ENCODE measurements at regions not wholly inside any gene's neighbourhood (a gene's known extent, or its start where the extent isn't known, plus 50 kb on each side); places are given as distances from the start of the nearest gene placed in this dataset.

DNA sequence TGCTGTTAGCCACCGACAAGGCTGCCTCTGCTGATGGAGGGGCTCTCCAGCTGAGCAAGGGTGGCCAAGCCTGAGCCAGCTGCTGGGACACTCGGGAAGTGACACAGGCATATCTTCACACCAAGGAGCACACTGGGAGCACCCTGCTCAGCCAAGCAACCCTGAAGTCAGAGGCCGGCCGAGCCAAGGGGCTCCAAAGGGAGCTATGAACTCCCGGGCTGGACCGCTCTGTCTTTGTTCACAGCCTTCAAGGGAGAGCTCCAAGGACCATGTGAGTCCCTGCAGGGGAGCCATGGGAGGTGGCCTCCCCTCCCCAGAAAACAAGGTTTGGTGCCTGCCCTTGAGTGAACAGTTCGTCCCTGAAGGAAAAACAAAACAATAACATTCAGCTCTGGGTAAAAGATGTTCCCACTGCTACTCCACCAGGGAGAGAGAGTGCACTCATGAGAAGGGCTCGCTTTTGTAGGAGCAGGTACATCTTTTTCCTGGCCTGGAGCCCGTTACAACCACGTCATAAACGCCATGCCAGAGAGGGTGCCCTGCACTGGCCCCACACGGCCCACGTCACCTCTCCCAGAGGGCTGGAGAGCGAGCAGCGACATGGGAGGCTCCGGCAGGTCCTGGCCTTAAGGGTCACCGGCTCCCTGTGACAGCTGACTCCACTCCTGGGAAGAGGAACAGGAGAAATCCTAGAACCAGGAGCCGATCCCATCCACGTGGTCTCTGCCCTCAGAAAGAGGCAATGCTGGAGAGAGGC is 56.3 kb upstream of the SLC25A33 start:
- no peak for TF ChIP-seq POLR2AphosphoS5 (IDR thresholded peaks at IDR 0.05; ENCODE audit: low read depth, low read length)
- no peak for TF ChIP-seq FOXP2 (optimal IDR thresholded peaks at IDR 0.05; ENCODE audit: borderline replicate concordance, extremely low read depth, extremely low read length, insufficient read depth)
- TF ChIP-seq, protein P1, sequence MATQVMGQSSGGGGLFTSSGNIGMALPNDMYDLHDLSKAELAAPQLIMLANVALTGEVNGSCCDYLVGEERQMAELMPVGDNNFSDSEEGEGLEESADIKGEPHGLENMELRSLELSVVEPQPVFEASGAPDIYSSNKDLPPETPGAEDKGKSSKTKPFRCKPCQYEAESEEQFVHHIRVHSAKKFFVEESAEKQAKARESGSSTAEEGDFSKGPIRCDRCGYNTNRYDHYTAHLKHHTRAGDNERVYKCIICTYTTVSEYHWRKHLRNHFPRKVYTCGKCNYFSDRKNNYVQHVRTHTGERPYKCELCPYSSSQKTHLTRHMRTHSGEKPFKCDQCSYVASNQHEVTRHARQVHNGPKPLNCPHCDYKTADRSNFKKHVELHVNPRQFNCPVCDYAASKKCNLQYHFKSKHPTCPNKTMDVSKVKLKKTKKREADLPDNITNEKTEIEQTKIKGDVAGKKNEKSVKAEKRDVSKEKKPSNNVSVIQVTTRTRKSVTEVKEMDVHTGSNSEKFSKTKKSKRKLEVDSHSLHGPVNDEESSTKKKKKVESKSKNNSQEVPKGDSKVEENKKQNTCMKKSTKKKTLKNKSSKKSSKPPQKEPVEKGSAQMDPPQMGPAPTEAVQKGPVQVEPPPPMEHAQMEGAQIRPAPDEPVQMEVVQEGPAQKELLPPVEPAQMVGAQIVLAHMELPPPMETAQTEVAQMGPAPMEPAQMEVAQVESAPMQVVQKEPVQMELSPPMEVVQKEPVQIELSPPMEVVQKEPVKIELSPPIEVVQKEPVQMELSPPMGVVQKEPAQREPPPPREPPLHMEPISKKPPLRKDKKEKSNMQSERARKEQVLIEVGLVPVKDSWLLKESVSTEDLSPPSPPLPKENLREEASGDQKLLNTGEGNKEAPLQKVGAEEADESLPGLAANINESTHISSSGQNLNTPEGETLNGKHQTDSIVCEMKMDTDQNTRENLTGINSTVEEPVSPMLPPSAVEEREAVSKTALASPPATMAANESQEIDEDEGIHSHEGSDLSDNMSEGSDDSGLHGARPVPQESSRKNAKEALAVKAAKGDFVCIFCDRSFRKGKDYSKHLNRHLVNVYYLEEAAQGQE (IDR thresholded peaks at IDR 0.05; ENCODE audit: insufficient read depth in 1 of 2, low read depth in 2 of 2, low read length in 2 of 2): no peak
- TF ChIP-seq SIN3A (IDR thresholded peaks at IDR 0.05; ENCODE audit: borderline replicate concordance, insufficient read depth, low read length): no peak
- no peak for TF ChIP-seq TAF1 (IDR thresholded peaks at IDR 0.05; ENCODE audit: borderline replicate concordance, insufficient read depth, low read length)

DNA sequence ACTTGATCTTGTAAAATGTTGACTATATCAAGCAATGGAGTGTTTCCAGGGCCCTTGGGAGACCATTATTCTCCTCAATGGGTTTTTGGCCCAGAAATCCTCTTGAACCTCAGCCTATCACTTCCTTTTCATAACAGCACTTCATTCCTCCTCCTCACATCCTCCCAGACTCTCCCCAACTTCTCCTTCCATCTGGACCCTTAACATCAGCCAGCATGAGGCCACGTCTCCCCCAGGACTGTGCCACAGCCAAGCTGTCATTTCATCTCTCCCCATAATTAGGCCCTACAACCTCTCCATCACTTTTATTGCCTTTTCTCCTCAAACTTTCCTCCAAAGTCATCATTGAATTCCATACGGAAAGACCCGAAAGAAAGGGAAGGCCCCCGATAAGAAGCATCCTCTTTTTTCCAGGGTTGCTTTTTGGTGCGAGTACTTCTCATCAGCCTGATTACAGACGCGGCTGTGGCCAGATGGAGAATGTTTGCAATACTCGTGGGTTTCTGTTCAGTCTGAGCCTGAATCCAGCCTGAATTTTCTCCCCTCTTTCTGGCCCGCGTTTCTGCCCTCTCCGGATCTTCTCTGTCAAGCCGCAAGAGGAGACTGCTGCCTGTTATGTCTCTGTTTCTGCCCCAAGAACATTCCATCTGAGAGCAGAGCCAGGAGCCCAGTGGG is 52.7 kb upstream of the SLC25A33 start:
- no peak for TF ChIP-seq POLR2AphosphoS5 (IDR thresholded peaks at IDR 0.05; ENCODE audit: low read depth, low read length)
- no peak for TF ChIP-seq TAF1 (IDR thresholded peaks at IDR 0.05; ENCODE audit: borderline replicate concordance, insufficient read depth, low read length)
- no peak for TF ChIP-seq FOXP2 (optimal IDR thresholded peaks at IDR 0.05; ENCODE audit: borderline replicate concordance, extremely low read depth, extremely low read length, insufficient read depth)
- no peak for TF ChIP-seq SIN3A (IDR thresholded peaks at IDR 0.05; ENCODE audit: borderline replicate concordance, insufficient read depth, low read length)
- TF ChIP-seq, protein P1 (IDR thresholded peaks at IDR 0.05; ENCODE audit: insufficient read depth in 1 of 2, low read depth in 2 of 2, low read length in 2 of 2): no peak
